ENCODE measurements at regions not wholly inside any gene's neighbourhood (a gene's known extent, or its start where the extent isn't known, plus 50 kb on each side); places are given as distances from the start of the nearest gene placed in this dataset.

DNA sequence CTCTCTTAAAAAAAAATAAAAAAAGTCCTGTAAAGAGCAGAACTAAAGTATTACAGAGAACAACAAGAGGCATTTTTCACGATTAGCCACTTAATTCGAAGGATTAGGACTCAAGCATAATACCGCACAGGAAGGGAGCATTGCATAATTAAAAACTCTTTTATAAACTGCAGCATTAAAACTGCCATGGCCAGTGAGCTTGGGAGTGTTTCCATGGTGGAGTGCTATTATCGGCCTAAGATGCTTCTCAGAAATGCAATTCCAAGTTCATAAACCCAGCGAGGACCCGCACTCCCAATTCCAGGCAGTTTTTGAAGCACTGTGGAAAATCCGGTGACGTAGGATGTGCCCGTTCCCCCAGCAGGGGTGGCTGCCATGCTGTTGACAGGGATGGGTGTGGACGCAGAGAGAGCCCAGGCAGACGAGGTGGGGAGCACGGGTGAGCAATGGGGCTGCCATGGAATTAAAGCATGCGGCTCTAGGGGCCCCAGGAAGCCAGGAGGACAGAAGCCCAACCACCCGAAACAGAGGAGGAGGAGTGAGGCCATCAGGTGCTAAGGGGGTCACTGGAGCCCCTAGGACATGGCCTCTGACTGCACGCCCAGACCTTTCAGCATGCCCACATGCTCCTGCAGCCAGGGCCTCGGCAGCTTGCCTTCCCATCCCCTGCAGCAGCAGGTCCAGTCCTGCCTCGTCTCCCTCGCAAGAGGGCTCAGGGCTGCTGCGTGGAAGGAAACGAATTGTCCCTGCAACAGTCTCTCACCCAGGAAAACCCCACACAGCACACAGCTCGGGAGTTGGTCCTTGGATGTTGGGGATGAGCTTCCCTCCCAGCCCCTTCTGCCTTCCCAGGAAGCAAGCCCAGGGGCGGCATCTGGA is 233.4 kb downstream of the NDUFA10 start:
- H3K27me3 ChIP-seq (ENCODE audit: control insufficient read depth in 2 of 2, insufficient read depth in 2 of 2, low read length in 2 of 2), result peaks cover 0 to 27% of the 10 kb centered on the region in 2 experiments; a peak in 2 of 5 replicates
- H3K4me1 ChIP-seq (replicated peaks in 1 of 2; ENCODE audit: control insufficient read depth in 2 of 2, insufficient read depth in 2 of 2, low read length in 2 of 2), result no peaks in the 10 kb centered on the region; a peak in 1 of 5 replicates
- H3K4me3 ChIP-seq, result no peak overlapping the region
- FAIRE-seq (no peak), DNase-seq (ENCODE audit: extremely low read depth in 1 of 4, low spot score in 3 of 4) (no peak), ATAC-seq (no peak)
- BruUV-seq (replicated peaks), result no TSS peak
- H3K9me3 ChIP-seq (replicated peaks; ENCODE audit: control insufficient read depth, insufficient read depth, low read depth, low read length), result no peaks in the 10 kb centered on the region
- H4K20me1 ChIP-seq (replicated peaks; ENCODE audit: control insufficient read depth, insufficient read depth, low read length), result no peaks in the 10 kb centered on the region
- ChIA-PET CTCF (ENCODE audit: low intra/inter-chr PET ratio) (no interaction called here), POLR2A (no interaction called here)
- intact Hi-C loops (cut with micrococcal nuclease) (no loop called here), in situ Hi-C loops (cut with MboI) (no loop called here)
- no peak overlapping the region for H3K27ac ChIP-seq (ENCODE audit: extremely low read depth, low read depth, low read length)
- H3K79me2 ChIP-seq (ENCODE audit: control insufficient read depth, insufficient read depth, low read length), result no peaks in the 10 kb centered on the region
- H3K36me3 ChIP-seq (ENCODE audit: control insufficient read depth, insufficient read depth, low read length), result no peaks in the 10 kb centered on the region
- under 1% methylated on average over 16 of the region's 22 CpGs for WGBS (ENCODE audit: insufficient coverage, low coverage, missing lambda C conversion rate)
- peaks cover 3% of the 10 kb centered on the region for H3K9me1 ChIP-seq (ENCODE audit: control insufficient read depth, insufficient read depth, low read length)
- H3K9ac ChIP-seq (ENCODE audit: insufficient read depth in 1 of 2, low read depth in 2 of 2, low read length in 2 of 2), result no peak overlapping the region
- H3K4me2 ChIP-seq (ENCODE audit: insufficient read depth, low read length), result no peak overlapping the region
- H2AFZ ChIP-seq (ENCODE audit: low read depth, low read length), result no peak overlapping the region
- TF ChIP-seq, protein P1, sequence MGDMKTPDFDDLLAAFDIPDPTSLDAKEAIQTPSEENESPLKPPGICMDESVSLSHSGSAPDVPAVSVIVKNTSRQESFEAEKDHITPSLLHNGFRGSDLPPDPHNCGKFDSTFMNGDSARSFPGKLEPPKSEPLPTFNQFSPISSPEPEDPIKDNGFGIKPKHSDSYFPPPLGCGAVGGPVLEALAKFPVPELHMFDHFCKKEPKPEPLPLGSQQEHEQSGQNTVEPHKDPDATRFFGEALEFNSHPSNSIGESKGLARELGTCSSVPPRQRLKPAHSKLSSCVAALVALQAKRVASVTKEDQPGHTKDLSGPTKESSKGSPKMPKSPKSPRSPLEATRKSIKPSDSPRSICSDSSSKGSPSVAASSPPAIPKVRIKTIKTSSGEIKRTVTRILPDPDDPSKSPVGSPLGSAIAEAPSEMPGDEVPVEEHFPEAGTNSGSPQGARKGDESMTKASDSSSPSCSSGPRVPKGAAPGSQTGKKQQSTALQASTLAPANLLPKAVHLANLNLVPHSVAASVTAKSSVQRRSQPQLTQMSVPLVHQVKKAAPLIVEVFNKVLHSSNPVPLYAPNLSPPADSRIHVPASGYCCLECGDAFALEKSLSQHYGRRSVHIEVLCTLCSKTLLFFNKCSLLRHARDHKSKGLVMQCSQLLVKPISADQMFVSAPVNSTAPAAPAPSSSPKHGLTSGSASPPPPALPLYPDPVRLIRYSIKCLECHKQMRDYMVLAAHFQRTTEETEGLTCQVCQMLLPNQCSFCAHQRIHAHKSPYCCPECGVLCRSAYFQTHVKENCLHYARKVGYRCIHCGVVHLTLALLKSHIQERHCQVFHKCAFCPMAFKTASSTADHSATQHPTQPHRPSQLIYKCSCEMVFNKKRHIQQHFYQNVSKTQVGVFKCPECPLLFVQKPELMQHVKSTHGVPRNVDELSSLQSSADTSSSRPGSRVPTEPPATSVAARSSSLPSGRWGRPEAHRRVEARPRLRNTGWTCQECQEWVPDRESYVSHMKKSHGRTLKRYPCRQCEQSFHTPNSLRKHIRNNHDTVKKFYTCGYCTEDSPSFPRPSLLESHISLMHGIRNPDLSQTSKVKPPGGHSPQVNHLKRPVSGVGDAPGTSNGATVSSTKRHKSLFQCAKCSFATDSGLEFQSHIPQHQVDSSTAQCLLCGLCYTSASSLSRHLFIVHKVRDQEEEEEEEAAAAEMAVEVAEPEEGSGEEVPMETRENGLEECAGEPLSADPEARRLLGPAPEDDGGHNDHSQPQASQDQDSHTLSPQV (IDR thresholded peaks at IDR 0.05), result no peak
- TF ChIP-seq NCOA6 (IDR thresholded peaks at IDR 0.05) (no peak), GATAD2B (IDR thresholded peaks at IDR 0.05; ENCODE audit: borderline replicate concordance) (no peak), MCM2 (IDR thresholded peaks at IDR 0.05; ENCODE audit: low read depth) (no peak), ZNF253 (CRISPR knock-in tag; conservative IDR thresholded peaks at IDR 0.05) (no peak), NR2C1 (IDR thresholded peaks at IDR 0.05) (no peak), NR2C1 (tag; IDR thresholded peaks at IDR 0.05) (no peak), KDM5B (IDR thresholded peaks at IDR 0.05; ENCODE audit: insufficient replicate concordance, low read depth, low read length) (no peak), KAT2B (IDR thresholded peaks at IDR 0.05; ENCODE audit: low read depth, low read length) (no peak), ZNF140 (CRISPR knock-in tag; IDR thresholded peaks at IDR 0.05) (no peak)
